ENCODE measurements at regions not wholly inside any gene's neighbourhood (a gene's known extent, or its start where the extent isn't known, plus 50 kb on each side); places are given as distances from the start of the nearest gene placed in this dataset.

GRCh38 chr4:28007693-28008092 is 1147.1 kb downstream of the STIM2 start:
- no peak for TF ChIP-seq CTCF (conservative IDR thresholded peaks at IDR 0.05; ENCODE audit: low read depth in 2 of 2)
- no peak for TF ChIP-seq JUNB (IDR thresholded peaks at IDR 0.05; ENCODE audit: unreplicated experiment)
- no peak for TF ChIP-seq EZH2 (IDR thresholded peaks at IDR 0.05; ENCODE audit: low read depth, unreplicated experiment)
- TF ChIP-seq REST (IDR thresholded peaks at IDR 0.05; ENCODE audit: unreplicated experiment) = no peak
- TF ChIP-seq POLR2AphosphoS5 (IDR thresholded peaks at IDR 0.05; ENCODE audit: low read depth) = no peak
